NT2/D1 (cell line): ENCODE measurements at regions not wholly inside any gene's neighbourhood (a gene's known extent, or its start where the extent isn't known, plus 50 kb on each side); places are given as distances from the start of the nearest gene placed in this dataset.

ENCODE experiments used
- DNase-seq: peaks from one replicate; pipeline ENCODE4 v3.0.0-alpha.2; 2011; ENCODE audit warnings: low read depth, low spot score
- H3K27me3 ChIP-seq: 2 replicates; pipeline ENCODE4 v1.6.0; 2011; ENCODE audit warnings: mild to moderate bottlenecking; ENCODE audit not compliant: insufficient read length, insufficient read depth
- H3K36me3 ChIP-seq: 2 replicates; pipeline ENCODE4 v1.6.1; 2011; ENCODE audit warnings: mild to moderate bottlenecking, low read length, mixed read lengths; ENCODE audit not compliant: insufficient read depth, insufficient read length
- H3K4me1 ChIP-seq: 2 replicates; pipeline ENCODE4 v1.5.1; 2011; ENCODE audit not compliant: insufficient read depth, insufficient read length
- H3K4me3 ChIP-seq: 2 replicates; pipeline ENCODE4 v1.5.1; 2011; ENCODE audit warnings: low read depth; ENCODE audit not compliant: insufficient read length
- H3K9ac ChIP-seq: 2 replicates; pipeline ENCODE4 v1.6.0; 2011; ENCODE audit warnings: low read depth; ENCODE audit not compliant: insufficient read length
- H3K9me3 ChIP-seq: 2 replicates; pipeline ENCODE4 v1.5.1; 2011; ENCODE audit warnings: mild to moderate bottlenecking, low read length; ENCODE audit not compliant: insufficient read depth
- SUZ12 ChIP-seq: IDR thresholded peaks from 2 replicates; pipeline ENCODE4 v1.6.1; 2011; ENCODE audit not compliant: insufficient read length, insufficient read depth; ENCODE audit errors: extremely low read depth
- YY1 ChIP-seq: IDR thresholded peaks from 2 replicates; pipeline ENCODE4 v1.6.1; 2011; ENCODE audit not compliant: insufficient read length, insufficient read depth
- ZNF274 ChIP-seq: IDR thresholded peaks from 2 replicates; pipeline ENCODE4 v1.6.1; 2011; ENCODE audit warnings: mild to moderate bottlenecking, low read depth, low read length

DNA sequence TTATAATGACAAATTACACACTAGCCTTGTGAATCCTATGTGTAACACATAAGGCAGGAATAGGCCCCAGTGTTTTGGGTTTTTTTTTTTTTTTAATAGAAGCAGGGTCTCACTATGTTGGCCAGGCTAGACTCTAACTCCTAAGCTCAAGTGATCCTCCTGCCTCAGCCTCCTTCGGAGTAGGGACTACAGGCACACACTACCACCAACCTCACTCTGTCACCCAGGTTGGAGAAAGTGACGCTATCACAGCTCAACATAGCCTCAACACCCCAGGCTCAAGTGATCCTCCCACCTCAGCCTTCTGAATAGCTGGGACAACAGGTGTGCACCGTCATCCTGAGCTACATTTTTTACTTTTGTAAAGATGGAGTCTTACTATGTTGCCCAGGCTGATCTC is 205.8 kb upstream of the RREB1 start:
- Histone ChIP-seq H3K9me3 (no peaks in the 10 kb centered on the region), H3K36me3 (no peaks in the 10 kb centered on the region), H3K4me3 (no peak overlapping the region), H3K9ac (no peak overlapping the region), H3K27me3 (no peaks in the 10 kb centered on the region), H3K4me1 (no peaks in the 10 kb centered on the region)
- no peak for DNase-seq
- no peak for TF ChIP-seq SUZ12

DNA sequence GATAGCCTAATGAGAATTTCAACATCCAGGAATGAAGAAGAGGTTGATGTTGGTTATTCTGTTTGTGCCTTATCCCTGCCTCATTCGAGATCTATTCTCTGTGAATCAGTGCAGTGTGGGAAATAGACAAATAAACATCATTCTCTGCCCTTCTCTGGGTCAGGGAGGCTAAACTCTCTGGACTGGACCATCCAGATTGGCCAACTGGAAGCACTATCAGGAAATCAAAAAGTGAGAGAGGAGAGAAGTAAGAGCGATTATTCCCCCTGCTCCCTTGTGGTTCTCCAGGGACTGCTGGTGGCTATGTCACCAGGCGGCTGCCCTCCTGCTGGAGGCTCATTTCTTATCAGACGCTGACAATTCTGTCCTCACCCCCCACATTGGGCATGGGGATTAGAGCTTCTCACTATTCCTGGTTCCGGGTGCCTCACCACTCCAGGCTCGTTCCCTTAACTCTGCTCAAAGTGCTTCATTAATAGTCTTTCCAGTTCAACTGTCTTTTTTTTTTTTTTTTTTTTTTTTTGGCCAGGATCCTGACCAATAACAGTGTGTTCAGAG is 201.7 kb upstream of the RREB1 start:
- H3K9ac ChIP-seq, result no peak overlapping the region
- TF ChIP-seq SUZ12 (no peak), ZNF274 (no peak), YY1 (no peak)
- H3K27me3 ChIP-seq, result no peaks in the 10 kb centered on the region
- no peak overlapping the region for H3K4me3 ChIP-seq
- no peak for DNase-seq
- no peaks in the 10 kb centered on the region for H3K9me3 ChIP-seq
- no peaks in the 10 kb centered on the region for H3K4me1 ChIP-seq
- no peaks in the 10 kb centered on the region for H3K36me3 ChIP-seq

DNA sequence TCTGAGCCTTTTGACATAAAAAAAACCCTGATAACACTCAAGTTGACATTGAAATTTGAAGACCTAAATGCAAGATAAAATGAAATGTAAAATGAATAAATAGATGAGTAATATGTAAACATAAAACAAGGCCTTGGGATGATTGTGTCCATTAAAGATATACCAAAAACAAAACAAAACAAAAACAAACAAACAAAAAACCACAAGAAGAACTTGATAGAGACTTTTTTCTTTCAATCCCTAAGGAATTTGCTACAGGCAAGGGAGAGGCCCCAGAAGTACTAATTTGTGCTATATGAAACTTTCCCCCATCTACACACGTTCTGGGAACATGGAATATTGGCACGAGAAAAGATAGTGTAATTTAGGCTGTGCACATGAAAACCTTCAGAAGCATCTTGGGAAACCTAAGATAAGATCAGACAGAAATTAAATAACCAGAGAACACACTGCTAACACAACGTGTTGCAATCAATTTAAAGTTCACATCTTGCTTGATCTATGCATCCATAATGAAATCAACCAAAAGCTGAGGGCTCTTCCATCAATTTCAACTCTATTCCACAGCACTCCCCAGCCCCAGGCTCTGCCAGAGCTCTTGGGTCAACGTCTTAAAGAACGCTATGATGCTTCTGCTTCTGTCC is 201.1 kb upstream of the RREB1 start:
- Histone ChIP-seq H3K27me3 (no peaks in the 10 kb centered on the region), H3K4me3 (no peak overlapping the region)
- TF ChIP-seq YY1 (no peak), ZNF274 (no peak), SUZ12 (no peak)

DNA sequence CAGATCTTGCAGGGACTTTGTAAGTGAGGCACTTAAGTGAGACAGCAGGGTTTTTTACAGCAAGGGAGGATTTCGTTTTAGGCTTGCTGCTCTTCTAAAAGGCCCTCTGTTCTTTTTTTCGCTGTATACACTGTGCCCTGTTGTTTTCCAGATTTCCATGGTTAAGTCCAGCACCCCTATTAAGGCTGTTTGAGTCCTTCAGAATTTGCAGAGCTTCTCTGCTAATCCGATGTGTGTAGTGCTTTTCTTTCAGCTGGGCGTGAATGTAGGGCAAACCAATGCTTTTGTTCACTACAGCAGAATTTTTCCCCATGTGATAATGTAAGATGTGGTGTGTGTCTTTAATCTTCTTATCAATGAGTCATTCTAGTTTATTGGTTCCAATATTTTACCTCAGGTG is 200.5 kb upstream of the RREB1 start:
- Histone ChIP-seq H3K27me3 (no peaks in the 10 kb centered on the region), H3K9ac (no peak overlapping the region), H3K4me3 (no peak overlapping the region), H3K36me3 (no peaks in the 10 kb centered on the region), H3K9me3 (no peaks in the 10 kb centered on the region), H3K4me1 (no peaks in the 10 kb centered on the region)
- TF ChIP-seq SUZ12 (no peak), YY1 (no peak), ZNF274 (no peak)
- no peak for DNase-seq

More for the DNA sequence above, 201.1 kb upstream of the RREB1 start:
- H3K9ac ChIP-seq, result no peak overlapping the region
- H3K36me3 ChIP-seq, result no peaks in the 10 kb centered on the region
- no peak for DNase-seq
- no peaks in the 10 kb centered on the region for H3K9me3 ChIP-seq
- H3K4me1 ChIP-seq, result no peaks in the 10 kb centered on the region

DNA sequence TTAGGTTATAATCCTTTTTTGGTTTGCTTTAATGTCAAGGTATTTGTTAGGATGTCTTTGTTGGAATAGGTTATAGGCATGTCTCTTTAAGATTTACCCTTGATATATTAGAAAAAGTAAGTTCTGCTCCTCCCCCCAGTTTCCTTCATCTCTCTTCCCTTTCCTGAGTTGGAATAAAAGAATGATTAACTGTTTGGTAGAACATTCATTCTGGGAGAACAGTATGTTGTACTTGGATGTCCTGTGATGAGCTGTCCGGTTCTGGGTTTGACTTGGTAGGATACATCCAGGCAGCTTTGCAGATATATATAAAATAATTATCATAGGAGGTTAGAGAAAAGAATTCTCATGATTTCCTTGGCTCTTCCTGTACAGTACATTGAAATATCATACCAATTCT is 199.6 kb upstream of the RREB1 start:
- DNase-seq, result no peak

DNA sequence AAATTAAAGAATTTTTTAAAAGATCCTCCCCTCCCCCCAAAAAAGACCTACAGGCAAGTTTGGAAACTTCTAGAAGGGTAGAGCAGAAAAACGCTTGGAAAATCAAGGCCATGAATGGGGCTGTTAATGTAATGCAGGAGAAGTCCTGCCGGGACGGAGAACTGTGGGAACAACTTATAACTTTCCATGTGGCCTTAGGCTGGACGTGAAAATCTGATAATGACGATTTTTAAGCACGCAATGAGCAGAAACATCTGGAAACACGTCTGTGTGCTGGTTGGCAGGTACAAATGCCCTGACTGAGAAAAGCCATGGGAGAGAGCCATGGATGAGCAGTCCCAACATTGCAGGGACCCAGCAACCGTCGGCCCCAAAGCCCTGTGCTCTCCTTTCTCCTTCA is 198.7 kb upstream of the RREB1 start:
- Histone ChIP-seq H3K27me3 (no peaks in the 10 kb centered on the region), H3K4me3 (no peak overlapping the region), H3K9ac (no peak overlapping the region), H3K36me3 (no peaks in the 10 kb centered on the region), H3K9me3 (no peaks in the 10 kb centered on the region), H3K4me1 (no peaks in the 10 kb centered on the region)
- no peak for TF ChIP-seq SUZ12
- TF ChIP-seq ZNF274, result no peak
- no peak for TF ChIP-seq YY1
- DNase-seq, result no peak

More for the DNA sequence above, 199.6 kb upstream of the RREB1 start:
- H3K4me3 ChIP-seq, result no peak overlapping the region
- no peaks in the 10 kb centered on the region for H3K27me3 ChIP-seq
- no peaks in the 10 kb centered on the region for H3K36me3 ChIP-seq
- H3K9ac ChIP-seq, result no peak overlapping the region
- no peaks in the 10 kb centered on the region for H3K9me3 ChIP-seq
- H3K4me1 ChIP-seq, result no peaks in the 10 kb centered on the region
- TF ChIP-seq SUZ12, result no peak
- TF ChIP-seq ZNF274, result no peak
- no peak for TF ChIP-seq YY1

DNA sequence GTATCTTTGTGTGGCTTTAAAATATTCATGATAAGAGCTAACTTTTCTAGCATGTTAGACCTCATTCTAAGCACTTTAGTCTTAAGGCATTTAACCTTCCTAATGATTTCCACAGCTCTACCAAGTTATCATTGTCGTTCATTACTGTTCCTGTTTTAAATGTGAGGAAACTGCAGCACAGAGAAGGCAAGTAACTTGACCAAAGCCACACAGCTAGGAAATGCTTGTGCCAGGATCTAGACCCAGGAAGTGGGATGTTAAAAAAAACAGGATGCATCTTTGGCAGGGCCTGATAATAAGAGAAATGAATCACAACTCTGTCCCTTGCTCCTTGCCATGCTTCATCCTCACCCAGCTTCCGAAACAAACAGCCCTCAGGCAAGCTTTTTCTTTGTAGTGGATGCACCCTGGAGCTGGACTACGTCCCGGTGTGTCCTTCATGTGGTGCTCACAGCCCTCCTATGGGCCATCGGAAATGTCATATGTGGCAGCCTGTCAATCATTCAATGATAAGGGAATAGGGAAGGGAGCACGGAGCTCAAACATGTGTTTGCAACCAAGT is 196.9 kb upstream of the RREB1 start:
- Histone ChIP-seq H3K4me1 (no peaks in the 10 kb centered on the region), H3K27me3 (no peaks in the 10 kb centered on the region), H3K9me3 (no peaks in the 10 kb centered on the region), H3K4me3 (no peak overlapping the region), H3K9ac (no peak overlapping the region), H3K36me3 (no peaks in the 10 kb centered on the region)
- TF ChIP-seq YY1, result no peak
- TF ChIP-seq SUZ12, result no peak
- no peak for TF ChIP-seq ZNF274
- no peak for DNase-seq
